HAP-1 (cell line): ENCODE measurements at regions not wholly inside any gene's neighbourhood (a gene's known extent, or its start where the extent isn't known, plus 50 kb on each side); places are given as distances from the start of the nearest gene placed in this dataset.
"Not testable (repeated sequence)": the region's sequence is repeated elsewhere in the genome, so short reads cannot be mapped to it uniquely, and the experiment has no call there.

Source experiments
- DNase-seq, 2 experiments: peaks; one replicate each; pipeline ENCODE4 v3.0.0-alpha.2; 2016 to 2020; ENCODE audit warnings: low spot score in 2 of 2
- H3K27me3 ChIP-seq: fragments of 250-450 bp; sonication (Bioruptor Pico); 2 replicates; pipeline ENCODE4 v1.5.1; 2020; ENCODE audit warnings: low read depth, mild to moderate bottlenecking, moderate library complexity
- H3K36me3 ChIP-seq: fragments of 250-450 bp; sonication (Bioruptor Pico); replicated peaks from 2 replicates; pipeline ENCODE4 v1.5.1; 2020; ENCODE audit warnings: mild to moderate bottlenecking
- H3K4me1 ChIP-seq: fragments of 250-450 bp; sonication (Bioruptor Pico); 2 replicates; pipeline ENCODE4 v1.5.1; 2020; ENCODE audit warnings: mild to moderate bottlenecking
- H3K4me3 ChIP-seq: fragments of 250-450 bp; sonication (Bioruptor Pico); 2 replicates; pipeline ENCODE4 v1.5.1; 2020; ENCODE audit warnings: mild to moderate bottlenecking, moderate library complexity
- H3K9me3 ChIP-seq: fragments of 250-450 bp; sonication (Bioruptor Pico); 2 replicates; pipeline ENCODE4 v1.5.1; 2020; ENCODE audit warnings: mild to moderate bottlenecking, moderate library complexity
- in situ Hi-C: fragments of 300-500 bp; cut with MboI; formaldehyde crosslinking; loops from 3 replicates; pipeline ENCODE4 v1.14.3; 2020; ENCODE audit warnings: low sequenced_read_pairs, inconsistent platforms, mixed read lengths

DNA sequence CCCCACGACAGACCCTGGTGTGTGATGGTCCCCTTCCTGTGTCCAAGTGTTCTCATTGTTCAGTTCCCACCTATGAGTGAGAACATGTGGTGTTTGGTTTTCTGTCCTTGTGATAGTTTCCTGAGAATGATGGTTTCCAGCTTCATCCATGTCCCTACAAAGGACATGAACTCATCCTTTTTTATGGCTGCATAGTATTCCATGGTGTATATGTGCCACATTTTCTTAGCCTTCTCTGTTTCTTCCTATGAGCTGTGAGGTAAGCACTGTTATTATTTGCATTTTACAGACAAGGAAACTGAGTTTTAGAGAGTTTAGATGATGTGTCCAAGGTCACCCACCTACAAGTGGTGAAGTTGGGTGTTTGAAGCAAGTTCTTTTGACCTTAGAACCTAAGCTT, 51.1 kb upstream of the BNC1 start:
- DNase-seq, in situ Hi-C loops, H3K4me3 ChIP-seq, H3K36me3 ChIP-seq, H3K9me3 ChIP-seq, H3K27me3 ChIP-seq, H3K4me1 ChIP-seq: not testable (repeated sequence)

DNA sequence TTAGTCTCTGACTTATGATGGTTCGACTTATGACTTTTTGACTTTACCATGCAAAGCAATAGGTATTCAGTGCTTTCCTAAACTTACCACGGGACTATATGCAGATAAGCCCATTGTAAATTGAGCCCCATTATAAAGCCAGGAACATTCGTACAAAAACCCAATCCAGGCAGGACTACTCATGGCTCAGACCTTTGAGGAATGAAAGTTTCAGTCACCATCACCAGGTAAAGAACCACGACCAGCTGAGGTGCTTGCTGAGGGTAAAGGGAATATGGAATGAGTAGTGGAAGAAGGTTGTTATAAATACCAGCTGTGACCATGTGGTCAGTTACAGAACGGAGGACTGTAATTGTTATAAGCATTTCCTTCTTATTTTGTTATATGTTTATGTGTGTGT, 54.9 kb upstream of the BNC1 start:
- no peaks in the 10 kb centered on the region for H3K4me1 ChIP-seq
- no peak for DNase-seq
- peaks cover 10% of the 10 kb centered on the region for H3K27me3 ChIP-seq
- in situ Hi-C loops: no loop called here
- no peaks in the 10 kb centered on the region for H3K9me3 ChIP-seq
- H3K36me3 ChIP-seq: no peaks in the 10 kb centered on the region
- H3K4me3 ChIP-seq: no peak overlapping the region

DNA sequence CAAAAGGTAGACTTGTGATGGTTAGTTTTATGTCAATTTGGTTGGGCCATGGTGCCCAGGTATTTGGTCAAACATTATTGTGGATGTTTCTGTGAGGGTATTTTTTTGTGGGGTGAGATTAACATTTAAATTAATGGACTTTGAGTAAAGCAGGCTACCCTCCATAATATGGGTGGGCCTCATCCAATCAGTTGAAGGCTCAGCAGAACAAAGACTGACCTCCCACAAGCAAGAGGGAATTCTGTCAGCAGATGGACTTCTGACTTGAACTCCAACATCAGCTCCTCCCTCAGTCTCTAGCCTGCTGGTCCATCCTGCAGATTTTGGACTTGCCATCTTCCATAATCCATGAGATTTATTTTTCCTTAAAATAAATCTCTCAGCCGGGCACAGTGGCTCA, 55.6 kb upstream of the BNC1 start:
- peaks cover 10% of the 10 kb centered on the region for H3K27me3 ChIP-seq
- DNase-seq: no peak
- no peak overlapping the region for H3K4me3 ChIP-seq
- in situ Hi-C loops: no loop called here
- no peaks in the 10 kb centered on the region for H3K36me3 ChIP-seq
- H3K4me1 ChIP-seq: no peaks in the 10 kb centered on the region
- H3K9me3 ChIP-seq: no peaks in the 10 kb centered on the region

DNA sequence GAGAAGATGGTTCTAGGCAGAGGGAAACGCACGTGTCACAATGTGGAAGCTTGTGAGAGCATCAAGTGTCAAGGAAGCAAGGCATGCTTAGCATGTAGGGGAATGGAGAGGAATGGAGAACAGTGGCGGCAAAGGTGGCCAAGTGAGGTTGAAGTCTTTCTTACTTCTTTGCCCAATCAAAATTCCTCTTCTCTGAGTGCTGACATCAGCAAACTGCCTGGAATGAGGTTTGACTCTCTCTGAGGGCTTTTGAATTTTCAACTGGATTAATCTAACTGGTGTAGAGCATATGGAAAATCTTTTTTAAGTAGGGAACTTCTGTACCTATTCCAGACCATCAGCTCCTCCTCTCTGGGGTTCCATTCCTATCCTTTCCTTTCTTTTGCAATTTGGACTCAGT, 61.9 kb upstream of the BNC1 start:
- H3K36me3 ChIP-seq: no peaks in the 10 kb centered on the region
- in situ Hi-C loops: no loop called here
- 0 out of 2 replicates have a peak, but pooled peaks cover 1% of the 10 kb centered on the region for H3K9me3 ChIP-seq
- DNase-seq: no peak
- no peak overlapping the region for H3K4me3 ChIP-seq
- H3K4me1 ChIP-seq: no peaks in the 10 kb centered on the region
- peaks cover 33% of the 10 kb centered on the region for H3K27me3 ChIP-seq

DNA sequence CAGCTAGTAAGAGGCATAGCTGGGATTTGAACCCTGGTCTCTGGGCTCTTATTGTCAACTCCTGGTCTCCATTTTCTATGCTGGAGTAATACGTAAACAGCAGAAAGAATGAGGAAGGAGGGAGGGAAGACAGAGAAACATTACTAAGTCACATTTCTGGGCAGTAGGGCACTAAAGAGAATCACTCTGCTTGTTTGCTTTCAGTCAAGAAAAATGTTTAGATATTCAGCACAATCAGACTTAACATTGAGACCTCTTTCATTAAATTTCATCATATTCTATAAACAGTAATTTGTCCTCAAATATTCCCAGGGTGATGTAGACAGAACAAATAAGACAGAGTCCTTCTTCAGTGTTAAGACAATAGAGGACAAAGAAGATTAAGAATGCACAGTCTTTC, 67.7 kb upstream of the BNC1 start:
- no peak for DNase-seq
- in situ Hi-C loops: no loop called here
- Histone ChIP-seq H3K9me3 (0 out of 2 replicates have a peak, but pooled peaks cover 8% of the 10 kb centered on the region), H3K4me1 (no peaks in the 10 kb centered on the region), H3K36me3 (no peaks in the 10 kb centered on the region), H3K27me3 (peaks cover 12% of the 10 kb centered on the region), H3K4me3 (no peak overlapping the region)

DNA sequence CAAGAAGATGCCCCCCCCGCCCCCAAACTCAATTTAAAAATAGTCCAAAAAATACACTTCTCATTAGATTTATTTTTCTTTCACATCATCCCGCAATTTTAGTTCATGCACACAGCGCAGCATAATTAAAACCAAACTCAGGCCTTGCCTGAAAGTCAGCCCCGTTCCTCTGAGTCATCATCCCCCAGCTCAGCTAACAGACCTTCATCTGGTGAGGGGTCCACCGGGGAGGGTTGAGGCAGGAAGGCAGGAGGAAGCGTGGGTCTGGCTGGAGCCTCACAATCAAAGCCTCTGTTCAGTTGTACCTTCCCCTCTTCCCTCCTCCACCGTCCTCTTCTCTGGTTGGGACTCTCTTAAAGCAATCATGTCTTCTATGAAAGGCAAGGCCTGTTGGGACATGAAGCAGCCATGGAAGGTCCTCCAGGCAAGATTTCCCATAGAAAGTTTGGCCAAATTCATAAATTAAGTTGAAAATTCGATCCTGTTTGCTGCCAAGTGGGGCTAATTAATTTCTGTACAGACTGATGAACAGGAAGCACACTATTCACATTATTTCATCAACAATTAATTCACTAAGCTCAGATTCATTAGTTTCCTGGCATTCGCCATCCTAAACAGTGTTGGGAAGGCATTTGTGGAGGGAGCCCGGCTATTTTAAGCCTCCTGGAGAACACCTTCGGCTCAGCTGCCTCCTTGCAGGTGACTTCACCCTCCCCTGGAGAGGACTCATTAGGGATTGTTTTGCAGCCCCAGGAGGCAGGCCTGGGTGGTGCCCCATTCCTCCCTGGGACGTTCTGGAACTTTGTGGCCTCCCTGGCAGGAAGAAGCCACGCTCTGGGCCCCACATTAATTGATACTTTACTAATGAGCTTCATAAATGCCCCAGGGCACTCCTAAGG, 72.3 kb upstream of the BNC1 start:
- H3K4me1 ChIP-seq: no peaks in the 10 kb centered on the region
- in situ Hi-C loops: no loop called here
- no peak for DNase-seq

DNA sequence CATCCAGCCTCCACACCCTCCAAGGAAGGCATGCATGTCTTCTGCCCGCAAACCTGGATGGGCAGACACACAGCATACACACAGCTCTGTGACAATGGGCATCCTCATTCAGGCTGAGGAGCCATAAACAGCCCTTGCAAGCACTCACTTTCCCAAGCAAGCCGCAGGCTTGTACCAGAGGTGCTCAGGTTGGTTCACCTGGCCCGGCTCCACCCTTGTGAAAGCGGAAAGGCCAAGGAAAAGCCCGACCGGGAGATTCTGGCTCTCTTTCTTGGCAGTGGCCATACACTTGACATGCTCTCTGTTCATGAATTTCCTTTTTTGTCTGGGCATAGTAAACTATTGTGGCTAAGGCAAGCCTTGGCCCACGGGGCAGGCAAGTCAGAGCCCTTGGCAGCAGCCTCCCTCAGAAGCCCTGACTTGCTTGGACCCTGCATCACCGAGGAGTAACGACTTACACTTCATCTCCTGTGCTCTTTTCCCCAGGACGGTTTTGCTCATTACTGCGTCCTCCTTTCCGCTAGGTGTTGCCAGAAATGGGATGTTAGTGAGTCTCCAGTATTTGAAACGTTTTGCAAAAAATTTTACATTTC, 74.6 kb upstream of the BNC1 start:
- Histone ChIP-seq H3K9me3 (0 out of 2 replicates have a peak, but pooled peaks cover 3% of the 10 kb centered on the region), H3K36me3 (no peaks in the 10 kb centered on the region), H3K27me3 (no peaks in the 10 kb centered on the region; the same call in 1 of the 2 replicates), H3K4me3 (no peak overlapping the region), H3K4me1 (no peaks in the 10 kb centered on the region)
- in situ Hi-C loops: no loop called here
- DNase-seq: no peak

More for the DNA sequence above, 72.3 kb upstream of the BNC1 start:
- H3K36me3 ChIP-seq: no peaks in the 10 kb centered on the region
- 0 out of 2 replicates have a peak, but pooled peaks cover 6% of the 10 kb centered on the region for H3K9me3 ChIP-seq
- no peak overlapping the region for H3K4me3 ChIP-seq
- no peaks in the 10 kb centered on the region; the same call in 1 of the 2 replicates for H3K27me3 ChIP-seq

DNA sequence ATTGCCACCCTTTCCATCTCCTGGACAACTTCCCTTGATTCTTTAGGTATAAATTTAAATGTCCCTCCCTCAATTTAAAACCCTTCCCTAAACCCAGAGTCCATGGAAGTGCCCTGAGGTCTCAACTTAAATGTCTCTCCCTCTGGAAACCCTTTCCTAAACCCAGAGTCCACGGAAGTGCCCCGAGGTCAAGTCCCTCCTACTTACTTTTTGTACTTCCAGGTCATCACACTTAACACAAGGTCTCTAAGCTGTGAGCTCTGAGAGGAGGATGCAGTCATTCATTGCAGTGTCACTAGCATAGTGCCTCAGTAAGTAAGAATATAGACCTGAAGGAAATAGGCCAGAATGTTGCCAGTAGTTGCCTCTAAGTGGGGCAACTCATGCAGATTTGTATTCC, 78.2 kb upstream of the BNC1 start:
- H3K27me3 ChIP-seq: peaks cover 24% of the 10 kb centered on the region
- no peak for DNase-seq
- H3K36me3 ChIP-seq: no peaks in the 10 kb centered on the region
- no peaks in the 10 kb centered on the region for H3K9me3 ChIP-seq
- in situ Hi-C loops: no loop called here
- H3K4me1 ChIP-seq: no peaks in the 10 kb centered on the region; the same call in 1 of the 2 replicates
- no peak overlapping the region for H3K4me3 ChIP-seq

DNA sequence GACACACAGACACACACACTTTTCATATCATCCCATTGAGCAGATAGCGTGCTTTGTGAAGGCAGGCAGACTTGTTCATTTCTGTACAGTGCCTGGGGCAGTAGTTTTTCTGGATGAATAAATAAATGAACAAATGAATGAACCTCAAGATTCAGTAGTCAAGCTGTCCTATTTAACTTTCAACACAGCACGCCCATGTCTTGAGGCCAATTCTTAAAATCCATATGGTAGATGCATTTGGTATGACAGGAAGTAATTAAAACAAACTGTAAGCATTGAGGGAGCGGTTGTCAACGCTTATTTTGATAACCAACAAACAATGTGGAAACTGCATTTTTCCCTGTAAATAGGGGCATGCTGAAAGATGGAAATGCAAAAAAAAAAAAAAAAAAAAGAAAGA, 80.0 kb upstream of the BNC1 start:
- DNase-seq: no peak
- Histone ChIP-seq H3K36me3 (no peaks in the 10 kb centered on the region), H3K4me3 (no peak overlapping the region), H3K4me1 (no peaks in the 10 kb centered on the region; the same call in 1 of the 2 replicates), H3K27me3 (peaks cover 25% of the 10 kb centered on the region), H3K9me3 (no peaks in the 10 kb centered on the region)
- in situ Hi-C loops: no loop called here

DNA sequence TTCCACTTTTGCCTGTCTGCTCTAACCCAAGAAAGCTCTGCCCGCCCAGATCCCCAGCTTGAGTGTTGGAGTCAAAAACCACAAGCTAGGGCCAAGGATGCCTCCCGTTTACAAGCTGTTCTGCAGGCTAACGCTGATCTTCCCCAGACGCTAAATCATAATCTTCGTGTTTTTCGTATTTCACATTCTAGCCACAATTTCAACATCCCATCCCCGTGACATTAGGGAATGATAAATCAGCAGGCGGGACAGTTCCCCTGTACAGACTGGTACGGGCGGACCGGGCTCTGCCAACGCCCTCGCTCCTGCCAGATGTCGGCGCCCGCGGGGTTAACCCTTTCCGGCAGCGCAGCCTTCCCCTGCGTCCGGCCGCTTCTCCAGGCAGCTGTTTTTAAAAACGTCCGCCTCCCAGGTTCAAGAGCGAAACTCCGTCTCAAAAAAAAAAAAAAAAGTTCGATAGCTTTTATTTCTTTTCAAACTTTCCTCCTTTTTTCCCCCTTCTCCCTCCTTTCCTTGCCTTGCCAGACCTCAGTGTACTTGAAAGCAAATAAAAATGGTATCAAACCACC, 81.0 kb upstream of the BNC1 start:
- in situ Hi-C loops: no loop called here
- no peaks in the 10 kb centered on the region; the same call in 1 of the 2 replicates for H3K4me1 ChIP-seq
- no peaks in the 10 kb centered on the region for H3K36me3 ChIP-seq
- DNase-seq: peak; percentile 25 to 72
- no peaks in the 10 kb centered on the region for H3K9me3 ChIP-seq
- peak overlapping the region; percentile 12 for H3K4me3 ChIP-seq
- H3K27me3 ChIP-seq: peaks cover 33% of the 10 kb centered on the region

DNA sequence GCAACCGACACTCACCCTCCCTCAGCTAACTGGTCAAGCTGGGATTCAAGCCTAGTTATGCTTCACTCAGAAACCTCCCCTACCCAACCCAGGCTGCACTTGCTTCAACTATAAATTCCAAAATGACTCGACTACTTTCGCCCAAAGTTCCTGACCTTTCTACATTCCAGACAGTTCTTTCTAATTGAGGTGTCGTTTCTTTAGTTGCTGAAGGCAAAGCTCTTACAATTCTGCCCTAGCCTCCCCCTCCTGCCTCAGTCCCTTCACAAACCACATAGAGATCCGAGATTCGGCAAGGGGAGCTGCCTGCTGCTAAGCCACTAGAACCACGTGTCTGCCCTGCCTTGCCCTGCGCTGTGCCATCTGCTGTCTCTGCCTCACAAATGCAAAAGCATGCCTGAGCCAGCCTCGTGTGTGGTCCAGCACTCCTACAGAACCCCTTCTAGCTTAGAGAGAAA, 74.7 kb upstream of the SH3GL3 start:
- in situ Hi-C loops: no loop called here

DNA sequence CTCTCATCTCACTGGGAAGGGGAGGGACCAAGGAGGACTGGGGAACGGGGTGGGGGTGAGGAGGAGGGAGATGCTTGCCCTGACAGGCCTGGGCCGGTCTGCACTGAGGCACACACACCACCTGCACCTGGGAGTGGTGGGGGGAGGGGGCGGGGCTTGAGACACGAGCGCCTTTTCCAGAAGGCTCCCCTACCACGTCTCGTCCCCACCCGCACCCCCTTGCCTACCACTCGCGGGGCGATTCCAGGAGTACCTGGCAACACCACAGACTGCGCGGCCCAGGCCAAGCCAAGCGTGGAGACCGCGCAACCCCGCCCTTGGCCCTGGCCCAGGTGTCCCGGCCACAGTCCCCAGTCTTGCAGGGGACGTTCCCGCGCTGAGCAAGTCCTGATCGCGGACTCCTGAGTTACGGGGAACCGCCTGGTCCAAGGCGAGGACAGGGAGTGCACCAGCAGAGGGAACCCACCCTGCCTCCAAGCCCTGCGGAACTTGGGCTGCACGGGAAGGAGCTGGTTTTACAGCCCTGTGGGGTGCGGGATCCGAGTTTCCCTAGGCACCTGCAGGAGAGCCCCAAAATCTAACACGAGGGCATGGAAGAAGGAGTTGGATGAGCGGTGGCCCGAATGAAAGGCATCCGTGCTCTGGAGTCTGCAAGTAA, 68.1 kb upstream of the SH3GL3 start:
- Histone ChIP-seq H3K9me3 (peaks cover 6% of the 10 kb centered on the region; the same call in 1 of the 2 replicates), H3K4me3 (no peak overlapping the region), H3K4me1 (peaks cover 5% of the 10 kb centered on the region; the same call in 1 of the 2 replicates), H3K27me3 (peaks cover 26% of the 10 kb centered on the region), H3K36me3 (no peaks in the 10 kb centered on the region)
- in situ Hi-C loops: no loop called here
- DNase-seq: no peak

More for the DNA sequence above, 74.7 kb upstream of the SH3GL3 start:
- no peak for DNase-seq
- Histone ChIP-seq H3K36me3 (no peaks in the 10 kb centered on the region), H3K4me3 (no peak overlapping the region), H3K9me3 (no peaks in the 10 kb centered on the region), H3K27me3 (peaks cover 65% of the 10 kb centered on the region), H3K4me1 (no peaks in the 10 kb centered on the region)

DNA sequence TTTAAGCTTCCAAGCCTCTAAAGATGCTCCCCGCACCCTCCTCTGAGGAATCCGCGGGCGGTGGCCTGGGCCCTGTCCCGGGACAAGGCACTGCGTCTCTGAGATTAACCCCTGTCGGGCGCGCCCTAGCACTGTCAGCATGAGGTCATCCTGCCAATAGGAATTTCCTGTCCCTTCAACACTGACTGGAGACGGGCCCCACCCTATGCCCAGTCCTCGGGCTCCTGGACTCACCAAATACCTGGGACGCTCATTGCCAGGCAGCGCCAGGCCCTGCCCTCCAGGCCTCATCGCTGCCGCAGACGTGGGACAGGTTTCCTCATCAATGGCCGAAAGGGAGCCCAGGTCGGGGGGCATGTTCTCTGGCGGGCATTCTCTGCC, 67.6 kb upstream of the SH3GL3 start:
- Histone ChIP-seq H3K4me1 (peaks cover 5% of the 10 kb centered on the region; the same call in 1 of the 2 replicates), H3K9me3 (peaks cover 6% of the 10 kb centered on the region; the same call in 1 of the 2 replicates), H3K36me3 (no peaks in the 10 kb centered on the region), H3K27me3 (peaks cover 22% of the 10 kb centered on the region; the same call in 1 of the 2 replicates), H3K4me3 (no peak overlapping the region)
- in situ Hi-C loops: no loop called here
- no peak for DNase-seq
